Loucy (cell line): ENCODE measurements at regions not wholly inside any gene's neighbourhood (a gene's known extent, or its start where the extent isn't known, plus 50 kb on each side); places are given as distances from the start of the nearest gene placed in this dataset.

Source experiments
- H2AFZ ChIP-seq: fragments of 200-600 bp; sonication (generic); 2 replicates; pipeline ENCODE4 v1.6.0; 2016; ENCODE audit warnings: antibody characterized with exemption, mild to moderate bottlenecking, low read length, moderate library complexity
- H3F3A ChIP-seq: fragments of 200-600 bp; 2 replicates; pipeline ENCODE4 v1.6.0; 2016; ENCODE audit warnings: antibody characterized with exemption, low read depth, mild to moderate bottlenecking
- H3K27me3 ChIP-seq: fragments of 200-600 bp; sonication (generic); 2 replicates; pipeline ENCODE4 v1.6.1; 2014; ENCODE audit warnings: low read length, mild to moderate bottlenecking; ENCODE audit not compliant: insufficient read depth, poor library complexity, severe bottlenecking
- H3K36me3 ChIP-seq: fragments of 200-600 bp; sonication (generic); 2 replicates; pipeline ENCODE4 v1.6.1; 2016; ENCODE audit warnings: low read length; ENCODE audit not compliant: insufficient read depth
- H3K4me1 ChIP-seq: fragments of 200-600 bp; sonication (generic); 2 replicates; pipeline ENCODE4 v1.5.1; 2014; ENCODE audit warnings: low read length, mild to moderate bottlenecking; ENCODE audit not compliant: insufficient read depth, poor library complexity, severe bottlenecking
- H3K4me2 ChIP-seq: fragments of 200-600 bp; sonication (generic); 2 replicates; pipeline ENCODE4 v1.6.0; 2014; ENCODE audit warnings: antibody characterized with exemption, low read length, low read depth, mild to moderate bottlenecking; ENCODE audit not compliant: poor library complexity, severe bottlenecking
- H3K4me3 ChIP-seq: fragments of 200-600 bp; sonication (generic); 2 replicates; pipeline ENCODE4 v1.5.1; 2014; ENCODE audit warnings: low read length, mild to moderate bottlenecking, mixed read lengths; ENCODE audit not compliant: poor library complexity, severe bottlenecking
- H3K79me2 ChIP-seq: fragments of 200-600 bp; sonication (generic); 2 replicates; pipeline ENCODE4 v1.6.1; 2014; ENCODE audit warnings: low read length; ENCODE audit not compliant: insufficient read depth
- H3K9ac ChIP-seq: fragments of 200-600 bp; sonication (generic); 2 replicates; pipeline ENCODE4 v1.6.0; 2014; ENCODE audit warnings: mild to moderate bottlenecking, low read depth, low read length, moderate library complexity; ENCODE audit not compliant: poor library complexity, severe bottlenecking
- H3K9me2 ChIP-seq: fragments of 200-600 bp; sonication (generic); replicated peaks from 2 replicates; pipeline ENCODE4 v1.6.1; 2016; ENCODE audit warnings: low read depth, low read length, mixed read lengths
- H3K9me3 ChIP-seq: fragments of 200-600 bp; sonication (generic); 2 replicates; pipeline ENCODE4 v1.6.1; 2014; ENCODE audit warnings: mild to moderate bottlenecking, antibody characterized with exemption, low read length, low read depth; ENCODE audit not compliant: insufficient read depth
- H4K20me1 ChIP-seq: fragments of 200-600 bp; sonication (generic); 2 replicates; pipeline ENCODE4 v1.6.0; 2014; ENCODE audit warnings: antibody characterized with exemption, low read length, mild to moderate bottlenecking; ENCODE audit not compliant: insufficient read depth, poor library complexity, severe bottlenecking
- EZH2phosphoT487 ChIP-seq: fragments of 200-600 bp; IDR thresholded peaks from 2 replicates; pipeline ENCODE4 v1.6.1; 2018; ENCODE audit warnings: antibody characterized with exemption, mild to moderate bottlenecking, moderate library complexity, borderline replicate concordance
- TF ChIP-seq, protein P1 (sequence below): fragments of 200-600 bp; sonication (generic); conservative IDR thresholded peaks from 2 replicates; pipeline ENCODE4 v1.5.1; 2014; ENCODE audit warnings: mild to moderate bottlenecking, antibody characterized with exemption, low read length

DNA sequence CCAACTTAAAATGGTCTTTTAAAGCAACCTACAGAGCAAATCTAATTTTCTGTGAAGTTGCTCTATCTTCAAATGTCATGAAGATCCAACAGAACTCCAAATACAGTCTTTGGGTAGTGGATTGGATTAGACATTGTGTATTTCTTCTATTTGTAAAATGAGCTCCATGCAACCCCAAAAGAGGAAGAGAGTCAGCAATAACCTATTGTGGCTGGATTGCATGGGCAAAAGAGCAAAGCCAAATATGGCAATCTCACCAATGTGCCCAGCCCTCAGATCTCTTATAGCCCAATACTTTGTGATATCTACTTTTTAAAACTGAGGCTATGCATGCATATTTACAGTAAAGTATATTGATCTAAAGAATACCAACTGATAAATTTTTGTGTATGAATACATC lies 146.3 kb downstream of the TXNL1 start:
- Histone ChIP-seq H3K4me2 (no peak overlapping the region), H3K9ac (no peak overlapping the region), H4K20me1 (no peaks in the 10 kb centered on the region), H3K36me3 (no peaks in the 10 kb centered on the region), H3K9me2 (no peaks in the 10 kb centered on the region), H3K79me2 (no peaks in the 10 kb centered on the region), H2AFZ (no peak overlapping the region), H3K4me3 (no peak overlapping the region), H3K4me1 (no peaks in the 10 kb centered on the region), H3F3A (no peaks in the 10 kb centered on the region), H3K27me3 (no peaks in the 10 kb centered on the region), H3K9me3 (no peaks in the 10 kb centered on the region)
- TF ChIP-seq, protein P1, sequence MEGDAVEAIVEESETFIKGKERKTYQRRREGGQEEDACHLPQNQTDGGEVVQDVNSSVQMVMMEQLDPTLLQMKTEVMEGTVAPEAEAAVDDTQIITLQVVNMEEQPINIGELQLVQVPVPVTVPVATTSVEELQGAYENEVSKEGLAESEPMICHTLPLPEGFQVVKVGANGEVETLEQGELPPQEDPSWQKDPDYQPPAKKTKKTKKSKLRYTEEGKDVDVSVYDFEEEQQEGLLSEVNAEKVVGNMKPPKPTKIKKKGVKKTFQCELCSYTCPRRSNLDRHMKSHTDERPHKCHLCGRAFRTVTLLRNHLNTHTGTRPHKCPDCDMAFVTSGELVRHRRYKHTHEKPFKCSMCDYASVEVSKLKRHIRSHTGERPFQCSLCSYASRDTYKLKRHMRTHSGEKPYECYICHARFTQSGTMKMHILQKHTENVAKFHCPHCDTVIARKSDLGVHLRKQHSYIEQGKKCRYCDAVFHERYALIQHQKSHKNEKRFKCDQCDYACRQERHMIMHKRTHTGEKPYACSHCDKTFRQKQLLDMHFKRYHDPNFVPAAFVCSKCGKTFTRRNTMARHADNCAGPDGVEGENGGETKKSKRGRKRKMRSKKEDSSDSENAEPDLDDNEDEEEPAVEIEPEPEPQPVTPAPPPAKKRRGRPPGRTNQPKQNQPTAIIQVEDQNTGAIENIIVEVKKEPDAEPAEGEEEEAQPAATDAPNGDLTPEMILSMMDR = no peak
- TF ChIP-seq EZH2phosphoT487 = no peak

DNA sequence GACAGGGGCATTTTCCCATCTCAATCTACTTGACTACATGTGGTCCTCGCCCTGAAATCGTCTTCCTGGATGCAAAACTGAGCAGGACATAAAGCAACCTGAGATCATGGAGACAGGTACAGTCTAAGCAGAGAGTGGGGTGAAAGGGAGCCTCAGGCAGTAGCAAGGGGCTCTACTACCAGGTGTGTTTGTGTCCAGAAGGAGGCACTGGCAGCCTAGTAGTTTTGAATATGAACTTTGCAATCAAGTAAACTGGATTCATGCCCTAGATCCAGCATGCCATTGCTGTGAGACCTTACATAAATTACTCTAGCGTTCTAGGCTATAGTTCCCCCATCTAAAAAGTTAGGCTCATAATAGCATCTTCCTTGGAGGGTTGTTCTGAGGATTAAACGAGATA lies 147.4 kb downstream of the TXNL1 start:
- H3K79me2 ChIP-seq = no peaks in the 10 kb centered on the region
- no peaks in the 10 kb centered on the region for H3F3A ChIP-seq
- H3K36me3 ChIP-seq = no peaks in the 10 kb centered on the region
- no peaks in the 10 kb centered on the region for H3K4me1 ChIP-seq
- no peak overlapping the region for H2AFZ ChIP-seq
- no peaks in the 10 kb centered on the region for H3K9me3 ChIP-seq
- H3K4me3 ChIP-seq = no peak overlapping the region
- H3K9ac ChIP-seq = no peak overlapping the region
- H3K27me3 ChIP-seq = no peaks in the 10 kb centered on the region
- H3K4me2 ChIP-seq = no peak overlapping the region
- H4K20me1 ChIP-seq = no peaks in the 10 kb centered on the region
- no peaks in the 10 kb centered on the region for H3K9me2 ChIP-seq
- no peak for TF ChIP-seq EZH2phosphoT487
- TF ChIP-seq, protein P1 = no peak

DNA sequence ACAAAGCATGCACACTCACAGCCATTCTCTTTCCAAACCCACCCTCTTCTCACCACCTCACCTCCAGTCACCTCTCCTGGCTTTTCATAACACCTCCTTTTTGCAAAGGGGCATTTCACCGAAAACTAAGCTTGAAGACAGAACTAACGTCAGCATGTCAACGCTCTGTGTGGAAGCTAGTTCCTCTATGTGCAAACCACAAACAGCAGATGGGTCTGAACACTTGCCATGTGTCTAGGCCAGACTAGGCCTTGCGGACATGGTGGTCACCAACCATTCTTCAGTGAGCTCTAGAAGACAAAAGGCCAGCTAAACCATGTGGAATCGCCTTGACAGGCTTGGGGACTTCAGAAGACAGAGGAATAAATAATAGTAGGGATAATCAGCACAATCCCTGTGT lies 148.5 kb downstream of the TXNL1 start:
- Histone ChIP-seq H3F3A (no peaks in the 10 kb centered on the region), H3K4me1 (no peaks in the 10 kb centered on the region)

More for the DNA sequence above, 148.5 kb downstream of the TXNL1 start:
- Histone ChIP-seq H3K79me2 (no peaks in the 10 kb centered on the region), H2AFZ (no peak overlapping the region), H3K27me3 (no peaks in the 10 kb centered on the region), H3K9me3 (no peaks in the 10 kb centered on the region), H3K4me2 (no peak overlapping the region), H3K4me3 (no peak overlapping the region), H3K36me3 (no peaks in the 10 kb centered on the region), H4K20me1 (no peaks in the 10 kb centered on the region), H3K9me2 (no peaks in the 10 kb centered on the region), H3K9ac (no peak overlapping the region)
- no peak for TF ChIP-seq EZH2phosphoT487
- TF ChIP-seq, protein P1 = no peak
